ENCODE measurements at regions not wholly inside any gene's neighbourhood (a gene's known extent, or its start where the extent isn't known, plus 50 kb on each side); places are given as distances from the start of the nearest gene placed in this dataset.
A peak's percentile ranks its signal among the peaks of the same experiment; 100 is the strongest.

DNA sequence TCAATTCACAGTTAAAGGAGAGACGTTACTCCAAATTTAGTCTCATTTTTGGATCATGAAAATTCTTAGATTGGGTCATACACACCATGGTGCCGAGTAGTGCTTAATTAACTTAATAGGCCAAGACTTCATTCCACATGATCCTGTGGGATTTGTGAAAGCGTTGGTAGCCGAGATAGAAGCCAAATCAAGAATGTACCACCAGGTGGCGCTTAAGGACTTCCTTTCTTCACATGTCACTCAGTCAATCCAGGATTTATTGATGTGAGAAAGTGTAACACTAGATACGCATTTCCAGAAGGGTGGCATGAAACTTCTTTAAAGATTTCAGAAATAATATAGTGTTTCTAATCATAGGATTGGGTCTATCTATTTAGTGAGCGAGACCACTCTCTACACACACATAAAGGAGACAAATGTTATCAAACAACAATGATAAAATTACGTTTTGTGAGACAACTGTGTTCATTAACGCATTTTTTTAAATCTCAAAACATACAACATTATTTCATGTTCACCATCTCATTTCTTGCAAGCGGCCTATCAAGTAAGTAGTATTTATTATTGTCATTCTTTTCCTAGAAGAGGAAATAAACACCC, 436.1 kb downstream of the CHL1 start:
- CTCF ChIA-PET: no interaction called here
- Mint-ChIP-seq H3K36me3 (ENCODE audit: low read depth) (no peaks in the 10 kb centered on the region), H3K4me1 (no peaks in the 10 kb centered on the region), H3K9me3 (no peaks in the 10 kb centered on the region), H3K4me3 (no peak overlapping the region), H3K27ac (no peak overlapping the region), H3K27me3 (no peaks in the 10 kb centered on the region)
- POLR2A ChIA-PET: no interaction called here
- DNase-seq: peak; percentile 42

DNA sequence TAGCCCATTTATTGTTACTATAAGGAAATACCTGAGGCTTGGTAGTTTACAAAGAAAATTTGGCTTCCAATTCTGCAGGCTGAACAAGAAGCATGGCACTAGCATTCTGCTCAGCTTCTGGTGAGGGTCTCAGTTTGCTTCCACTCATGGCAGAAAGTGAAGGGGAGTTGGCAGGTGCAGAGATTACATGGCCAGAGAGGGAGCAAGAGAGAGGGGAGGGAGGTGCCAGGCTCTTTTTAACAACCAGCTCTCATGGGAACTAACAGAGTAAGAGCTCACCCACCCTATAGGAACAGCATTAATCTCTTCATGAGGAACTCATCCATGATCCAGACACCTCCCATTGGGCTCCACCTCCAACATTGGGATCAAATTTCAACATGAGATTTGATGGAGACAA, 437.9 kb downstream of the CHL1 start:
- H3K4me3 Mint-ChIP-seq: no peak overlapping the region
- H3K27me3 Mint-ChIP-seq: no peaks in the 10 kb centered on the region

DNA sequence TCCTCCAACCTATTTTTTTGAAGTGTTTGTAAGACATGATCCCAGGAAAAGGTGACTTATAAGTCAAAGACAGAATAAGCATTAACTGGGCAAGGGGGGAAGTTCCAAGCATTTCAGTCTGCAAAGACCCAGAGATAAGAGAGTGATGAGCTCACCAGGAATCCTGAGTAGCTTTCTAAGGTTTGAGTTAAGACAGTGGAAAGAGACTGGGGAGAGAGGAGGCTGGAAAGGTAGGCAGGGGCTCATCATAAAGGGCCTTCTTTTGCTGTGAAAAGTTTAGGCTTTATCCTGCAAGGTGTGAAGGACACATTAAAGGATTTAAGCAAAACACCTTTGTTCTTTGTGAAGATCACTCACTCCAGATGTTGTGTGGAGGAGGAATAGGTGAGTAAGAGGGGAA, 438.8 kb downstream of the CHL1 start:
- no peak overlapping the region for H3K4me3 Mint-ChIP-seq
- no peak for DNase-seq
- no peaks in the 10 kb centered on the region for H3K9me3 Mint-ChIP-seq
- no peaks in the 10 kb centered on the region for H3K36me3 Mint-ChIP-seq (ENCODE audit: low read depth)
- CTCF ChIA-PET: no interaction called here
- no peaks in the 10 kb centered on the region for H3K27me3 Mint-ChIP-seq
- H3K4me1 Mint-ChIP-seq: no peaks in the 10 kb centered on the region
- no peak overlapping the region for H3K27ac Mint-ChIP-seq
- POLR2A ChIA-PET: no interaction called here

More for the DNA sequence above, 437.9 kb downstream of the CHL1 start:
- H3K4me1 Mint-ChIP-seq: no peaks in the 10 kb centered on the region
- no peak for DNase-seq
- ChIA-PET CTCF (no interaction called here), POLR2A (no interaction called here)
- H3K27ac Mint-ChIP-seq: no peak overlapping the region
- no peaks in the 10 kb centered on the region for H3K36me3 Mint-ChIP-seq (ENCODE audit: low read depth)
- no peaks in the 10 kb centered on the region for H3K9me3 Mint-ChIP-seq

DNA sequence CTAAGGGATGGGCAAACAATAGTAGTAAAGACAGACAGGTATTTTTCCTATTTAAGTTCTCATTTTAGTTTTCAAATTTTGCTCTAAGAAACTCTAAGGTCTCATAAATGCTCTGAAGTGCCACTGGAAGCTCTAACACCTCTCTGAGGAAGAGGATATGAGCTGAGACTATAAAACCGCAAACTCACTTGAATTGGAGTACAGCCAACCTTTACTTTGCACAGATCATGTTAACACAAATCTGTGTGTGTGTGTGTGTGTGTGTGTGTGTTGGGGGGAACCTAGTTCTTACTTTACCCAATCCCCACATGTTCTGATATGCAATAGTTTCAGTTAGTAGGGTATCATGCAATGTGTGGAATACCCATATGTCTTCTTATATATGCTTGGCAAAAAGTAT, 446.8 kb downstream of the CHL1 start:
- DNase-seq: no peak
- Mint-ChIP-seq H3K4me1 (no peaks in the 10 kb centered on the region), H3K27me3 (no peaks in the 10 kb centered on the region), H3K36me3 (ENCODE audit: low read depth) (no peaks in the 10 kb centered on the region), H3K4me3 (no peak overlapping the region), H3K27ac (no peak overlapping the region), H3K9me3 (no peaks in the 10 kb centered on the region)
- CTCF ChIA-PET: no interaction called here
- POLR2A ChIA-PET: no interaction called here

DNA sequence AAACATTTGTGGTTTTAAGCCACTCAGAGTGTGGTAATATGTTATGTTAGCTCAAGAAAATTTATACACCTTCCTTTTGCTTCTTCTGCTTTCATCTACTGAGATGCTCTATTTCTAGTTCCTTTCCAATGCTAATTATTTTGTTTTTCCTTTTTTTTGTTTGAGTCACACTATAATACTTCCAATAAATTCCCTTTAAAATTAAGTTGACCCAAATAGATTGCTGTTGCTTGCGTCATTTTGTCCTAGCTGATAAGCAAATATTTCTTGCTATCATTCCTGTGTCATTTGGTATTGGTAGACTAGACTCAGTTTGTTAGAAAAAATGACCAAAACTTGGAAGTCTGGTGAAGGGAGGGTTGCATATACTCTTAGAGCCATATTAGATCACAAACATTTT, 437.0 kb upstream of the CNTN6 start:
- Mint-ChIP-seq H3K4me1 (no peaks in the 10 kb centered on the region), H3K4me3 (no peak overlapping the region), H3K27me3 (no peaks in the 10 kb centered on the region), H3K27ac (no peak overlapping the region), H3K36me3 (ENCODE audit: low read depth) (no peaks in the 10 kb centered on the region), H3K9me3 (no peaks in the 10 kb centered on the region)
- no peak for DNase-seq
- CTCF ChIA-PET: no interaction called here
- POLR2A ChIA-PET: no interaction called here

DNA sequence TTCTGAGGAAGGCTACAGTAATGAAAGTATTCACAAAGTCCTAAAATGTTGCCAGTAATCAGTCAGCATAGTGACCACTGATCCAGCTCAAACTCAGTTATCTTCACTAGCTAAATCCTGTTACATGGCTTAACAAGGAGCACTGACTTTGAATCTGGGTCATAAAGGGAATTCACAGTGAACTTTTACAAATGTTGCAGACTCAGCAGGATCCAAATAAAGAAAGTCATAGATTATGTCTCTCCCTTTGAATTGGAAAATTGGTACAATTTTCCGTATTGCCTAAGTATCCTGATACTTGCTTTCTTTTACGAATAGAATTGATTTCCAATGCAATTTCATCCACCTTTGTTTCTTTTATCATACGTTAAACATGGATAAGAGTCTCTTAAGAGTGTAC, 431.5 kb upstream of the CNTN6 start:
- ChIA-PET POLR2A (no interaction called here), CTCF (no interaction called here)
- Mint-ChIP-seq H3K4me1 (no peaks in the 10 kb centered on the region), H3K9me3 (no peaks in the 10 kb centered on the region), H3K27me3 (no peaks in the 10 kb centered on the region), H3K4me3 (no peak overlapping the region), H3K36me3 (ENCODE audit: low read depth) (no peaks in the 10 kb centered on the region), H3K27ac (no peak overlapping the region)
- no peak for DNase-seq

DNA sequence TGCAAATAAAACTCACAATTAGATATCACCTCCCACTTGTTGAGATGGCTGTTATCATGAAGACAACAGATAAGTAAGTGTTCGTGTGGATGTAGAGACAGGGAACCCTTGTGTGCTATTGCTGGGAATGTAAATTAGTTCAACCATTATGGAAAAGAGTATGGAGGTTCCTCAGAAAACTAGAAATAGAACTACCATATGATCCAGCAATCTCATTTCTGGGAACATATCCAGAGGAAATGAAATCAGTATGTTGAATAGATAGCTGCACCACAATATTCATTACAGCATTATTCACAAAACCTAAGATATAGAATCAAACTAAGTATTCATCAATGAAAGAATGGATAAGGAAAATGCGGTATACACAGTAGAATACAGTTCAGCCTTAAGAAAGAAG, 418.7 kb upstream of the CNTN6 start:
- Mint-ChIP-seq H3K9me3 (peaks cover 6% of the 10 kb centered on the region), H3K36me3 (ENCODE audit: low read depth) (no peaks in the 10 kb centered on the region), H3K27me3 (no peaks in the 10 kb centered on the region), H3K27ac (no peak overlapping the region), H3K4me1 (no peaks in the 10 kb centered on the region), H3K4me3 (no peak overlapping the region)
- ChIA-PET POLR2A (no interaction called here), CTCF (no interaction called here)
- DNase-seq: no peak

DNA sequence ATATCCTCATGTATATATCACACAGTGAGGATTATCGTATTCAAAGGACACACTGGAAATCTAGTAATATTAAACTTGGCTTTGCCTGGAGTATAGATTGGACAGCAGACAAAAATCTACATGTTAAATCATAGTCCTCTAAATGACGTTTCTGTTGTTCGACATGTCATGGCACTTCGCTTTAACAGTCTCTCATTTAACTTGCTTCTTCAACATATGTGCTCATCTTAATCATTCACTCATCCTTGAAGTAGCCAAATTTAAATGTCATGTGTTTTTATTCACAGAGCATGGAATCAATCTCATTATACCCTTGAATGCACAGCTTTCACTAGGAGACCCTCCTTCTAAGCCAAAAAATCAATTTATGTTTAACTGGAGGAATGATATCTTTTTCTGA, 417.0 kb upstream of the CNTN6 start:
- no peak overlapping the region for H3K27ac Mint-ChIP-seq
- H3K27me3 Mint-ChIP-seq: no peaks in the 10 kb centered on the region
- no peaks in the 10 kb centered on the region for H3K4me1 Mint-ChIP-seq
- CTCF ChIA-PET: no interaction called here
- H3K9me3 Mint-ChIP-seq: peaks cover 6% of the 10 kb centered on the region
- no peak for DNase-seq
- no peaks in the 10 kb centered on the region for H3K36me3 Mint-ChIP-seq (ENCODE audit: low read depth)
- no peak overlapping the region for H3K4me3 Mint-ChIP-seq
- POLR2A ChIA-PET: no interaction called here

DNA sequence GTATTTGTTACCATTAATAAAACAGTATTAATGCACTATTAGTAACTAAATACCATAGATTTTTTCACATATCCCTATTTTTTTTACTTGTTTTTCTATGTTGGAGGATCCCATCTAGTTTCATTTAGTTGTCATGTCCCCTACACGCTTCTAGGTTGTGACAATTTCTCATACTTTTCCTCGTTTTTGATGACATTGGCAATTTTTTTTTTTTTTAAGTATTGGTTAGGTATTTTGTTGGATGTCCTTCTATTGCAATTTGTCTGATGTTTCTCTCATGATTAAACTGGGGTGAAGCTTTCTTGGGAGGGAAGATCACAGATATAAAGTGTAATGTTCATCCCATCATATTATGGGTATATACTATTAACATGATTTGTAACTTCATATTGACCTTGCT, 409.1 kb upstream of the CNTN6 start:
- DNase-seq: no peak
- ChIA-PET CTCF (no interaction called here), POLR2A (no interaction called here)
- H3K27ac Mint-ChIP-seq: no peak overlapping the region
- no peaks in the 10 kb centered on the region for H3K27me3 Mint-ChIP-seq
- no peak overlapping the region for H3K4me3 Mint-ChIP-seq
- no peaks in the 10 kb centered on the region for H3K36me3 Mint-ChIP-seq (ENCODE audit: low read depth)
- H3K4me1 Mint-ChIP-seq: no peaks in the 10 kb centered on the region
- H3K9me3 Mint-ChIP-seq: no peaks in the 10 kb centered on the region

DNA sequence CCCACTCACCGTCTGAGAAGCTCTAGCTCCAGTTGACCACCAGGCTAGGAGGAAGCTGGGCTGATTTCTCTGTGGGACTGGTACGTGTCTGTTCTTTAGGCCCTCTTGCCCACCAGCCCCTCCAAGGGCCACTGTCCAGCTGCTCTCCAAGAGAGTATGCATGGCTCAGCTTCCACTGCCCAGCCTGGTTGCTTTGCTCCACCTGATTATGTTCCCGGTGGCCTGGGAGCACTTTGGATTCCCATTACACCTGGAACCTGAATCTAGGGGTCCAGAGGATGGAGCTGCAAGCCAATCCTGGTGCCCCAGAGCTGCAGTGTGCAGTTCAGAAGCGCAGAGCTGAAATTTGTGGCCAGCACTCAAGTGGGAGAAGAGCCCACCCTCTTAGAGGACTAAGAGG, 402.1 kb upstream of the CNTN6 start:
- H3K4me1 Mint-ChIP-seq: no peaks in the 10 kb centered on the region
- ChIA-PET POLR2A (no interaction called here), CTCF (no interaction called here)
- peaks cover 2% of the 10 kb centered on the region for H3K9me3 Mint-ChIP-seq
- DNase-seq: no peak
- no peak overlapping the region for H3K27ac Mint-ChIP-seq
- H3K27me3 Mint-ChIP-seq: no peaks in the 10 kb centered on the region
- H3K4me3 Mint-ChIP-seq: no peak overlapping the region
- no peaks in the 10 kb centered on the region for H3K36me3 Mint-ChIP-seq (ENCODE audit: low read depth)

DNA sequence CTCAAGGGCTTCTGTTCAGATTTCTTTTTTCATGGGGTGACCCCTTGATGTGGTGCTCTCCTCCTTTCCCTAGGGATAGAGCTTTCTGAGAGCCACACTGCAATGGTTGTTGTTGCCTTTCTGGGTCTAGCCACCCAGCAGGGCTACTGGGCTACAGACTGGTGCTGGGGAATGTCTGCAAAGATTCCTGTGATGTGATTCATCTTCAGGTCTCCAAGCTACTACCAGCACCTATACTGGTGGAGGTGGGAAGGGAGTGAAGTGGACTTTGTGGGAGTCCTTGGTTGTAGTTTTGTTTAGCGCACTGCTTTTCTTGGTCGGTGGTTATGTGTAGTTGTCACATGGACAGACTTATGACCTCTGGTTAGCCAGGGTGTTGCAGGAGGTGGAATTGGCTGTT, 392.3 kb upstream of the CNTN6 start:
- ChIA-PET CTCF (interaction anchor here (0.5 kb wide), 1 partner anchor 1846 kb away, joined by 4 read pairs; no protein-coding TSS in a partner anchor), POLR2A (no interaction called here)
- H3K27me3 Mint-ChIP-seq: no peaks in the 10 kb centered on the region
- no peak for DNase-seq
- H3K4me1 Mint-ChIP-seq: no peaks in the 10 kb centered on the region
- H3K36me3 Mint-ChIP-seq (ENCODE audit: low read depth): no peaks in the 10 kb centered on the region
- no peak overlapping the region for H3K27ac Mint-ChIP-seq
- peaks cover 17% of the 10 kb centered on the region for H3K9me3 Mint-ChIP-seq
- H3K4me3 Mint-ChIP-seq: no peak overlapping the region

DNA sequence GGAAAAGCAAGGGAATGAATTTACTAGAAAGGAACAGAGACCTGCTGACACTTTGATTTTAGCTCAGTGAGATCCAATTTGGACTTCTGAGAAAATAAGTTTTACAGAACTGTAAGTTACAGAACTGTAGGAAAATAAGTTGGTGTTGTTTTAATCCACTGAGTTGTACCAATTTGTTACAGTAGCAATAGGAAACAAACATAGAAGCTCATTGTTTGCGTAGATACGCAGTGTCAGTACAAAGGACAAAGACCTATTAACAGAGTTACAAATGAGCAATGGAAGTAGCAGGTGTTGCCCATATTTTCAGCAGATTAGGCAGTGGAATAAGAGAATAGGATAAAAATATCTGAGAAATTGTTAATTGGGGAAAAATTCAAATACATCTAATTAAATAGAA, 385.8 kb upstream of the CNTN6 start:
- no peaks in the 10 kb centered on the region for H3K36me3 Mint-ChIP-seq (ENCODE audit: low read depth)
- ChIA-PET POLR2A (no interaction called here), CTCF (interaction anchor here (0.5 kb wide), 1 partner anchor 605 kb away, joined by 3 read pairs; no protein-coding TSS in a partner anchor)
- H3K4me1 Mint-ChIP-seq: no peaks in the 10 kb centered on the region
- no peak overlapping the region for H3K4me3 Mint-ChIP-seq
- peaks cover 5% of the 10 kb centered on the region for H3K9me3 Mint-ChIP-seq
- DNase-seq: no peak
- H3K27ac Mint-ChIP-seq: no peak overlapping the region
- H3K27me3 Mint-ChIP-seq: no peaks in the 10 kb centered on the region

DNA sequence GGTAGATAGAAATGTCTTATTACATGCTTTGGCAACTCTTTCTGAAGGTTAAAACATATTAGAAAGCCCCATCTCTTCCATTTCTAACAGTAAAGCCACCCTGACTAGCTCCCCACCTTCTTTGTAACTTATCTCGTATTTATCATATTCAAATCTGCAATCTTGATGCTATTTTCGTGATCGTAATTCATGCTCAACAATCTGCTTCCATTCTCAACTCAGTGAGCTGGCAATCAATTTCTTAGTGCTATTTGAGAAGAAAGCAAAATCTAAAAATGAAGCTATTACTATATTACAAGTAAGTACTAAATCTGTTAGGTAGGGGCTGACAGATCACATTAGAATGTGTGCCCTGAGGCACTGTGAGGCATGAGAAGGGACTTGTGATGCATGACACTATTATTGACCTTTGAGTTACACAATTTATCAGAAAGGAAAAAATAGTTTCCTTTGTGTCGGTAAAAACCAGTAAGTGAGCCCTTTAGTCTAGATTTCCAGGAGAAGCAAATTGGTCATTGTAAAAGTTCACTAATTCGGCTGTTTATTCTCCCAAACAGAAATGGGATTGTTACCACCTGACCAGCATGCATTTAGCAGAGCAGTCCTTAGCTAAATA, 379.7 kb upstream of the CNTN6 start:
- Mint-ChIP-seq H3K9me3 (peaks cover 11% of the 10 kb centered on the region), H3K27me3 (no peaks in the 10 kb centered on the region), H3K27ac (no peak overlapping the region), H3K36me3 (ENCODE audit: low read depth) (no peaks in the 10 kb centered on the region), H3K4me3 (no peak overlapping the region), H3K4me1 (no peaks in the 10 kb centered on the region)
- ChIA-PET POLR2A (no interaction called here), CTCF (no interaction called here)
- no peak for DNase-seq

DNA sequence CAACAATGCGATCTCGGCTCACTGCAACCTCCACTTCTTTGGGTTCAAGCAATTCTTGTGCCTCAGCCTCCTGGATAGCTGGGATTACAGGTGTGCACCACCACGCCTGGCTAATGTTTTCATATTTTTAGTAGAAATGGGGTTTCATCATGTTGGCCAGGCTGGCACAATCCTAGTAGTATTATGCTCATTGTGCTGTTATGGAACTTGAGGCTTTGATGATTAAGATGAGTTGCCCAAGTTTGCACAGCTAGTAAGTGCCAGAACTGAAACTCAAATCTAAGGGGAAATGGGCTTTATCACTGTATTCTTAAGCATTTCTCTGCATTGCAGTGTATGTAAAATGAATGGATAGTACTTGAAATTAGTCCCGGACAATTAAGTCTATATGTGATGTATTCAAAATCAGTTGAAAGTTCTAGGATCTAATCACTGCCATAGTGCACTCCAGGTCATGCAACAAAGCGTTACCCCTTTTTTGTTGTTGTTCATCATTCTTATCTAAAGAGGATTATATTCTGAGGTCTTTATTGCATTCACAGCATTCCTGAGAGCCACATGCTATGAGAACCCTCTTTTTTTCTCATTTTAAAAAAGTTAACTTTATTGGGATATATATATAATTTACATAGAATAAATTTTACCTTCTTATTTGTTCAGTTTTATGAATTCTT, 378.7 kb upstream of the CNTN6 start:
- H3K9me3 Mint-ChIP-seq: peaks cover 11% of the 10 kb centered on the region
- H3K36me3 Mint-ChIP-seq (ENCODE audit: low read depth): no peaks in the 10 kb centered on the region
- no peak overlapping the region for H3K4me3 Mint-ChIP-seq
- CTCF ChIA-PET: no interaction called here
- H3K27me3 Mint-ChIP-seq: no peaks in the 10 kb centered on the region
- no peaks in the 10 kb centered on the region for H3K4me1 Mint-ChIP-seq
- POLR2A ChIA-PET: no interaction called here
- no peak for DNase-seq
- H3K27ac Mint-ChIP-seq: no peak overlapping the region

All from activated CD4-positive, alpha-beta T cell treated with anti-CD3 and anti-CD28 coated beads, Interleukin-2, amount 10 ng/mL, durations not matched to agents 7 days and 5 days (primary cell).